Breast epithelium (tissue), 4 donors: ENCODE measurements at regions not wholly inside any gene's neighbourhood (a gene's known extent, or its start where the extent isn't known, plus 50 kb on each side); places are given as distances from the start of the nearest gene placed in this dataset.
"Not testable (repeated sequence)": the region's sequence is repeated elsewhere in the genome, so short reads cannot be mapped to it uniquely, and the experiment has no call there.

ENCODE experiments used
- DNase-seq, 2 donors: peaks; one replicate each; pipeline ENCODE4 v3.0.0-alpha.2; 2019; ENCODE audit warnings: low spot score in 2 of 2
- H3K27ac ChIP-seq, 2 donors: fragments of 200-600 bp; sonication (generic) in 1 of 2; one replicate each; pipeline ENCODE4 v1.5.1; 2016 to 2019; ENCODE audit warnings: mild to moderate bottlenecking in 1 of 2
- H3K27me3 ChIP-seq, 2 donors: fragments of 200-600 bp; sonication (generic) in 1 of 2; one replicate each; pipeline versions ENCODE4 v1.5.1 to v1.6.0; 2017 to 2019; ENCODE audit warnings: control low read depth in 1 of 2, mild to moderate bottlenecking in 1 of 2
- H3K36me3 ChIP-seq: fragments of 200-600 bp; one replicate; pipeline ENCODE4 v1.5.1; 2019
- H3K4me1 ChIP-seq, 2 donors: fragments of 200-600 bp; sonication (generic); one replicate each; pipeline ENCODE4 v1.5.1; 2016 to 2019; ENCODE audit warnings: control low read depth in 1 of 2
- H3K4me3 ChIP-seq, 3 donors: fragments of 200-600 bp; sonication (generic); 1 replicate in 2 of 3; 2 replicates in 1 of 3; pipeline ENCODE4 v1.5.1; 2016 to 2019; ENCODE audit warnings: mild to moderate bottlenecking in 3 of 3, moderate library complexity in 2 of 3
- H3K9me3 ChIP-seq, 2 donors: fragments of 200-600 bp; sonication (generic) in 1 of 2; one replicate each; pipeline ENCODE4 v1.5.1; 2016 to 2019; ENCODE audit warnings: control low read depth in 1 of 2
- POLR2A ChIP-seq: fragments of 450-650 bp; IDR thresholded peaks from one replicate; pipeline ENCODE4 v1.6.1; 2016; ENCODE audit warnings: antibody characterized with exemption, mild to moderate bottlenecking, moderate library complexity
- POLR2AphosphoS5 ChIP-seq, 3 donors: sonication (generic); formaldehyde crosslinking; IDR thresholded peaks; one replicate each; pipeline ENCODE4 v1.6.1; 2017; ENCODE audit warnings: antibody characterized with exemption in 3 of 3
- intact Hi-C: fragments of 100-400 bp; cut with DNase I; formaldehyde crosslinking; loops from one replicate; pipeline ENCODE4 v1.15.1; 2023; ENCODE audit warnings: low total_unique reads
- TF ChIP-seq, protein P1 (sequence below), 3 donors: fragments of 450-650 bp; IDR thresholded peaks; one replicate each; pipeline ENCODE4 v1.5.1; 2016 to 2017; ENCODE audit warnings: antibody characterized with exemption in 3 of 3, mild to moderate bottlenecking in 3 of 3, moderate library complexity in 3 of 3

DNA sequence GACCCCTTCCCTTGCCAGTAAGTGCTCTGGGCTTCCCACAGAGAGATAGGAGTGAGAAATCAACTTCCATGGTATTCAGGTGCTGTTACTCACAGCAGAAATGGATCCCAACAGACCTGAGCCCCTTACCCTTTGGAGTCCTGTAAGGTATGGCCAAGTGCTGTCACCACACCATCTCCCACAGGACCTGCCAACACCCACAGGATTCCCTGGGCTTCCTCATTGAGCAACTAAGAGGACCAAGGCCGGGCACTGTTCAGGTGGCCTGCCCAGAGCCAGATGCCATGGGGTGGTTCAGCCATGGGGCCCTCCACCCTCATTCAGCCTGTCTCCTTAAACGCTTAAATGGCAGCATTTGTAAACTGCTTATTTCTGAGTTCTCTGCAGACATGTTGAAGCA is 166.2 kb downstream of the TRIM43 start:
- no peak for TF ChIP-seq POLR2A
- TF ChIP-seq, protein P1, sequence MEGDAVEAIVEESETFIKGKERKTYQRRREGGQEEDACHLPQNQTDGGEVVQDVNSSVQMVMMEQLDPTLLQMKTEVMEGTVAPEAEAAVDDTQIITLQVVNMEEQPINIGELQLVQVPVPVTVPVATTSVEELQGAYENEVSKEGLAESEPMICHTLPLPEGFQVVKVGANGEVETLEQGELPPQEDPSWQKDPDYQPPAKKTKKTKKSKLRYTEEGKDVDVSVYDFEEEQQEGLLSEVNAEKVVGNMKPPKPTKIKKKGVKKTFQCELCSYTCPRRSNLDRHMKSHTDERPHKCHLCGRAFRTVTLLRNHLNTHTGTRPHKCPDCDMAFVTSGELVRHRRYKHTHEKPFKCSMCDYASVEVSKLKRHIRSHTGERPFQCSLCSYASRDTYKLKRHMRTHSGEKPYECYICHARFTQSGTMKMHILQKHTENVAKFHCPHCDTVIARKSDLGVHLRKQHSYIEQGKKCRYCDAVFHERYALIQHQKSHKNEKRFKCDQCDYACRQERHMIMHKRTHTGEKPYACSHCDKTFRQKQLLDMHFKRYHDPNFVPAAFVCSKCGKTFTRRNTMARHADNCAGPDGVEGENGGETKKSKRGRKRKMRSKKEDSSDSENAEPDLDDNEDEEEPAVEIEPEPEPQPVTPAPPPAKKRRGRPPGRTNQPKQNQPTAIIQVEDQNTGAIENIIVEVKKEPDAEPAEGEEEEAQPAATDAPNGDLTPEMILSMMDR (IDR thresholded peaks at IDR 0.05): no peak
- TF ChIP-seq POLR2AphosphoS5 (IDR thresholded peaks at IDR 0.05): no peak
- H3K27ac ChIP-seq: no peak overlapping the region
- H3K9me3 ChIP-seq: no peaks in the 10 kb centered on the region
- no peaks in the 10 kb centered on the region for H3K27me3 ChIP-seq
- DNase-seq: no peak
- intact Hi-C loops: no loop called here
- no peaks in the 10 kb centered on the region for H3K36me3 ChIP-seq
- no peaks in the 10 kb centered on the region for H3K4me1 ChIP-seq
- no peak overlapping the region for H3K4me3 ChIP-seq

DNA sequence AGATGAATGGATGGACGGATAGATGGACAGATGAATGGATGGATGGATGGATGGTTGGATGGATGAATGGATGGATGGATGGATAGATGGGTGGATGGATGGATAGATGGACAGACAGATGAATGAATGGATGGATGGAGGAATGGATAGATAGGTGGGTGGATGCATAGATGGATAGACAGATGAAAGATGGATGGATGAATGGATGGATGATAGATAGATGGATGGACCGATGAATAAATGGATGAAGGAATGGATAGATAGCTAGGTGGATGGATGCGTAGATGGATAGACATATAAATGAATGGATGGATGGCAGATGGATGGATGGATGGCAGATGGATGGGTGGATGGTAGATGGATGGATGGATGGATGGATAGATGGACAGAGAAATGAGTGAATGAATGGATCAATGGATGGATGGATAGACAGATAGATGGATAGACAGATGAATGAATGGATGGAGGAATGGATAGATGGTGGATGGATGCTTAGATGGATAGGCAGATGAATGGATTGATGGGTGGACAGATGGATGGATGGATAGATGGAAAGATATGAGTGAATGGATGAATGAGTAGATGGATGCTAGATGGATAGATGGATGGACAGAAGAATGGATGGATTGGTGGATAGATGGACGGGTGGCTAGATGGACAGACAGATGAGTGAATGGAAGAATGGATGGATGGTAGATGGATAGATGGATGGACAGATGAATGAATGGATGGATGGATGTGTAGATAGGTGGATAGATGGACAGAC is 167.9 kb downstream of the TRIM43 start:
- H3K27ac ChIP-seq: no peak overlapping the region
- no peak for DNase-seq
- no peaks in the 10 kb centered on the region for H3K4me1 ChIP-seq
- H3K4me3 ChIP-seq: no peak overlapping the region
- TF ChIP-seq, protein P1 (IDR thresholded peaks at IDR 0.05): no peak
- no peak for TF ChIP-seq POLR2A
- no peak for TF ChIP-seq POLR2AphosphoS5 (IDR thresholded peaks at IDR 0.05)
- no peaks in the 10 kb centered on the region for H3K9me3 ChIP-seq
- intact Hi-C loops: no loop called here
- H3K36me3 ChIP-seq: no peaks in the 10 kb centered on the region
- no peaks in the 10 kb centered on the region for H3K27me3 ChIP-seq

DNA sequence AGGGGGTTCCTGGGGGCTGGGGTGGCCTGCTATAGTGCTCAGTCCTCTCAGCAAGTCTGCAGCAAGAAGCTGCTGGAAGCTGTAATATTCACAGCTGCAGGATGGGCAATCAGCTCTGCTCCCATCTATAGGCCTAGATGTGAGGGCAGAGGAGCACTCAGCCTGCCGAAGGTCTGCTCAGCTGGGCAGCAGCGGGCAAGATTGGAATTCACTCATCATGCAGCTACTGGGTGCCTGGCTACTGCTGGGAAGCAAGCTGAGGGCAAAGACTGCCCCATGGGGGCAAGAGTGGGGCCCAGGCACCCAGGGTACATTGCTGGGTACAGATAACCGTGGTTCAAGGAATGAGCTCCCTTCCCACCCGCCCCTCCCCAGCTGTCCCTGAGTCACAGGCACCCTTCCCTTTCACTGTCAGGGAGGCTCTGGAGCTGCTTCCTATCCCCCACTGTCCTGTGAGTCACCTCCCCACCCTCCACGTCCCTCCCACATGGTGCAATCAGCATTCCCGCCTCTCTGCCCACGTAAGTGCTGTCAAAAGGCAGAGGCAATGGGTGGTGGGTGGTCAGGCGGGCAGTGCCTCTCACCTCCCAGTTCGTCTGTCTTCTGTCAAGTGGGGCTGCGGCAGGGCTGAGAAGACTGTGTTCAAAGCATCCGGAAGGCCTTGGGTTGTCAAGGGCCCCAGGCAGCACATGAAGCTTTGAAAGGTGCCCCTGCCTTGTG is 169.2 kb downstream of the TRIM43 start:
- Histone ChIP-seq H3K9me3 (no peaks in the 10 kb centered on the region), H3K27ac (no peak overlapping the region), H3K4me1 (no peaks in the 10 kb centered on the region), H3K4me3 (no peak overlapping the region), H3K36me3 (no peaks in the 10 kb centered on the region), H3K27me3 (no peaks in the 10 kb centered on the region)
- no peak for DNase-seq
- TF ChIP-seq POLR2A (no peak), POLR2AphosphoS5 (IDR thresholded peaks at IDR 0.05) (no peak)
- TF ChIP-seq, protein P1 (IDR thresholded peaks at IDR 0.05): no peak
- intact Hi-C loops: no loop called here

DNA sequence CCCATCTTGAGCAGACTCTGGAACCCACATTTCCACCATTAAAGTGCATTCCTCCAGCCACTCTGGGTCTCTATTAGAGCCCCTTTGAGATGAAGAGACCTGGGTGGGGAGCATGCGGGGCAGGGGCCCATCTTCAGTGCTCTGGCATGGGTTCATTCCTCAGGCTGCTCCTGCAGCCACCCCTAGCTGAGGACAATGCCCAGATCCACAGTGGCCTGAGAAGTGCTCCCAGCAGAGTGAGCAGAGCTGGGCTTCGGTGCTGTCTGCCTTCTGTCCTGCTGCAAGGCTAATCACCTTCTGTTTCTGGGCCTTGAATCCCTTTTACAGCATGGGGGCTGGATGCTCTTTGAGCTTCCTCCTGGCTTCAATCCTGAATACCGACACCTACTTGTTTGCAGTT is 169.8 kb downstream of the TRIM43 start:
- no peaks in the 10 kb centered on the region for H3K27me3 ChIP-seq
- no peaks in the 10 kb centered on the region for H3K36me3 ChIP-seq
- no peak overlapping the region for H3K4me3 ChIP-seq
- H3K9me3 ChIP-seq: no peaks in the 10 kb centered on the region
- H3K27ac ChIP-seq: no peak overlapping the region
- intact Hi-C loops: no loop called here
- TF ChIP-seq POLR2AphosphoS5 (IDR thresholded peaks at IDR 0.05): no peak
- no peak for TF ChIP-seq POLR2A
- TF ChIP-seq, protein P1 (IDR thresholded peaks at IDR 0.05): no peak
- no peak for DNase-seq
- no peaks in the 10 kb centered on the region for H3K4me1 ChIP-seq

DNA sequence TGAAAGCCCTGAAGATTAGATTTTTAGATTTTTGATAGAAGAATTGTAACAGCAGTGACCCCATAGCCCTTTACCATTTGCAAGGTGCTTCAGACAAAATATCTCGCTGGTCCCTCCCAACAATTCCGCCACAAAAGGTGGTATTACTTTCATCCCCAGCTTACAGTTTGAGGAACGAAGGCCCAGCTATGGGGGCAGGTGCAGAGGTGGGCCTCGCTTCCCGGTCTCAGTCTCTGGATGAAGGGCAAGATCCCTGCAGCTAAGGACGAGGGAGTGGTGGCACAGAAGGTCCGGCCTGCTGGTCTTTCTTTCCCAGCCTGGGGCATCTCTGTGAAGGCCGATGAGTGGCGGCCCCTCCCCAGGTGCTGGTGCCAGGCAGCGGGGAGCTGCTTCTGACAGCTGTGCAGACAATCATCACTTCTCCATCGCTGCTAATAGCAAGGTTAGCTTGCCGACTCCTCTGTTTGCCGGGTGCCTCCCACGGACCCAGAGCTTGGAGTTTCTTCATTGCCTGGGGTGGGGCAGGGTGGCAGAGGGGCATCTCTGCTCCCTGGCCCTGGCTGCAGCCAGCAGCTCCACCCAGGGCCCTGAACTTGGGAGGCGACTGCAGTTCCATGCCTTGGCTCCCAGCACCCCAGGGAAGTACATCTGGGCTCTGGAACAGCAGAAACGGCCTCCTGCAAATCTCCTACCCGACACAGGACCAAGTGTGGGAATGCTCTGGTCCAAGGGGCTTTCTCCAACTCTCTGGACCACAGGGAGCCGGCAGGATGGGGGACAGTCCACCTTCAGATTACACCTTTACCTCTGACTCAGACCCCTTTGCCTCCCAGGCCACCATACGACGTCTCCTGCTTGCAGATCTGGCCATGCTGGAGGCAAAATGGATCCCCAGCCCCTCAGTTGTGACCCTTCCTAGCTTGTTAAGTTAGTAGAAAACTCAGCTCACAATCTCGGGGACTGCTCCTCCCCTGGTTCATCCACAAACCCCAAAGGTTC is 170.5 kb downstream of the TRIM43 start:
- H3K4me1 ChIP-seq, H3K4me3 ChIP-seq, H3K9me3 ChIP-seq, intact Hi-C loops, H3K36me3 ChIP-seq, DNase-seq, H3K27me3 ChIP-seq, H3K27ac ChIP-seq: not testable (repeated sequence)

DNA sequence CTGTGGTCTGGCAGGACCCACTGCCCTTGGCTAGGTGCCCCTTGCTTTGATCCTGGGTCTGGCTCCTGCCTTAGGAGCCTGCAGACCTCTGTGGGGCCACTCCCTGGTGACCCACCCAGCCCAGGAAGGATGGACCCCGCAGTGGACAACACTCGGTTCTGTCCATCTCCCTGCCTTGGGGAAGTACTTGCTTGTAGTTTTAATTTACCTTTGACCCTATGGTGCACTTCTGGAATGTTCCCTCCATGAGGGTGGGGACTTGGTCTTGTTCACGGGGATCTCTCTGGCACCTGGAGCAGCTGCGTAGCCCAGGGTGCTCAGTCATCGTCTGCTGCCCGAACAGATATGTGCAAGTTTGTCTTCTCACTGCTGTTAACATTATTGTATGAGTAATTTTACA is 171.3 kb downstream of the TRIM43 start:
- DNase-seq, H3K36me3 ChIP-seq, H3K4me3 ChIP-seq, intact Hi-C loops, H3K4me1 ChIP-seq, H3K27ac ChIP-seq, H3K27me3 ChIP-seq, H3K9me3 ChIP-seq: not testable (repeated sequence)

DNA sequence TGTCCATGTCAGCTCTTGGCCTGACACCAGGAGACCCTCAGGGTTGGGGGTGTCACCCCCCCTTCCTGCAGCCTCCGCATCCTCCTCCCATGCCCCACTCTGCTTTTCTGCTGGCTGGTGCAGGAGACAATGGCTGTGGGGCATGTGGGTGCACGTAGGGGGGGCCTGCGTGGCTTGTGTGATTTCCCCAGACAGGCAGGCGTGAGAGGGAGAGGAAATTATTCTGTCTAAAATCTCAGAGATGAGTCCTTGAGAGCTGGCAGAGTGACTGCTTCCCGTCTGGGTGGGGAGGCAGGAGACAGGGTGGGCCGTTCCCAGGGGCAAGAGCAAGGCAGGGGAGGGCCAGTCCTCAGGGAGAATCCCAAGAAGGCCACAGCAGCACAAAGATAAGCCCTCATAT is 173.2 kb downstream of the TRIM43 start:
- intact Hi-C loops, H3K27me3 ChIP-seq, DNase-seq, H3K9me3 ChIP-seq, H3K4me1 ChIP-seq, H3K36me3 ChIP-seq, H3K27ac ChIP-seq, H3K4me3 ChIP-seq: not testable (repeated sequence)
